ENCODE measurements at regions not wholly inside any gene's neighbourhood (a gene's known extent, or its start where the extent isn't known, plus 50 kb on each side); places are given as distances from the start of the nearest gene placed in this dataset.

DNA sequence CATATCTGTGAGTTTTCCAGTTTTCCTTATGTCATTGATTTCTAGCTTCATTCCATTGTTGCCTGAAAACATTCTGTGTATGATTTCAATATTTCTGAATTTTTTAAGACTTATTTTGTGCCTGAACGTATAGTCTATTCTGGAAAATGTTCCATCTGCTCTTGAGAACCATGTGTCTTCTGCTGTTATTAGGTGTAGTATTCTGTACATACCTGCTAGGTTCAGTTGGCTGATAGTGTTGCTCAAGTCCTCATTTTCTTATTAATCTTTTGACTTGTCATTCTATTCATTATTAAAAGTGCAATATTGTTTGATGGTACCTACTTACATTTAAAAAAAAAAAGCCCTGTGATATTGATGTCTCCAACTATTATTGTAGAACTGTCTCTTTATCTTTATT, 869.8 kb upstream of the MAN1A1 start:
- no peak overlapping the region for H3K4me3 Mint-ChIP-seq
- no peaks in the 10 kb centered on the region for H3K4me1 Mint-ChIP-seq
- no peaks in the 10 kb centered on the region for H3K36me3 Mint-ChIP-seq (ENCODE audit: low read depth)
- TF ChIP-seq STAT1 (IDR thresholded peaks at IDR 0.05; ENCODE audit: unreplicated experiment) (no peak), EZH2 (IDR thresholded peaks at IDR 0.05; ENCODE audit: low read depth, unreplicated experiment) (no peak), ZNF331 (CRISPR knock-in tag; IDR thresholded peaks at IDR 0.05; ENCODE audit: low read depth) (no peak), POLR2AphosphoS5 (IDR thresholded peaks at IDR 0.05; ENCODE audit: low read depth) (no peak), JUNB (IDR thresholded peaks at IDR 0.05; ENCODE audit: unreplicated experiment) (no peak), ZNF114 (CRISPR knock-in tag; IDR thresholded peaks at IDR 0.05) (no peak), CREB1 (CRISPR knock-in tag; IDR thresholded peaks at IDR 0.05; ENCODE audit: low read depth) (no peak), EZH2phosphoT487 (IDR thresholded peaks at IDR 0.05; ENCODE audit: unreplicated experiment) (no peak)
- TF ChIP-seq, protein P1, sequence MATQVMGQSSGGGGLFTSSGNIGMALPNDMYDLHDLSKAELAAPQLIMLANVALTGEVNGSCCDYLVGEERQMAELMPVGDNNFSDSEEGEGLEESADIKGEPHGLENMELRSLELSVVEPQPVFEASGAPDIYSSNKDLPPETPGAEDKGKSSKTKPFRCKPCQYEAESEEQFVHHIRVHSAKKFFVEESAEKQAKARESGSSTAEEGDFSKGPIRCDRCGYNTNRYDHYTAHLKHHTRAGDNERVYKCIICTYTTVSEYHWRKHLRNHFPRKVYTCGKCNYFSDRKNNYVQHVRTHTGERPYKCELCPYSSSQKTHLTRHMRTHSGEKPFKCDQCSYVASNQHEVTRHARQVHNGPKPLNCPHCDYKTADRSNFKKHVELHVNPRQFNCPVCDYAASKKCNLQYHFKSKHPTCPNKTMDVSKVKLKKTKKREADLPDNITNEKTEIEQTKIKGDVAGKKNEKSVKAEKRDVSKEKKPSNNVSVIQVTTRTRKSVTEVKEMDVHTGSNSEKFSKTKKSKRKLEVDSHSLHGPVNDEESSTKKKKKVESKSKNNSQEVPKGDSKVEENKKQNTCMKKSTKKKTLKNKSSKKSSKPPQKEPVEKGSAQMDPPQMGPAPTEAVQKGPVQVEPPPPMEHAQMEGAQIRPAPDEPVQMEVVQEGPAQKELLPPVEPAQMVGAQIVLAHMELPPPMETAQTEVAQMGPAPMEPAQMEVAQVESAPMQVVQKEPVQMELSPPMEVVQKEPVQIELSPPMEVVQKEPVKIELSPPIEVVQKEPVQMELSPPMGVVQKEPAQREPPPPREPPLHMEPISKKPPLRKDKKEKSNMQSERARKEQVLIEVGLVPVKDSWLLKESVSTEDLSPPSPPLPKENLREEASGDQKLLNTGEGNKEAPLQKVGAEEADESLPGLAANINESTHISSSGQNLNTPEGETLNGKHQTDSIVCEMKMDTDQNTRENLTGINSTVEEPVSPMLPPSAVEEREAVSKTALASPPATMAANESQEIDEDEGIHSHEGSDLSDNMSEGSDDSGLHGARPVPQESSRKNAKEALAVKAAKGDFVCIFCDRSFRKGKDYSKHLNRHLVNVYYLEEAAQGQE (IDR thresholded peaks at IDR 0.05; ENCODE audit: unreplicated experiment), result no peak
- TF ChIP-seq, protein P2, sequence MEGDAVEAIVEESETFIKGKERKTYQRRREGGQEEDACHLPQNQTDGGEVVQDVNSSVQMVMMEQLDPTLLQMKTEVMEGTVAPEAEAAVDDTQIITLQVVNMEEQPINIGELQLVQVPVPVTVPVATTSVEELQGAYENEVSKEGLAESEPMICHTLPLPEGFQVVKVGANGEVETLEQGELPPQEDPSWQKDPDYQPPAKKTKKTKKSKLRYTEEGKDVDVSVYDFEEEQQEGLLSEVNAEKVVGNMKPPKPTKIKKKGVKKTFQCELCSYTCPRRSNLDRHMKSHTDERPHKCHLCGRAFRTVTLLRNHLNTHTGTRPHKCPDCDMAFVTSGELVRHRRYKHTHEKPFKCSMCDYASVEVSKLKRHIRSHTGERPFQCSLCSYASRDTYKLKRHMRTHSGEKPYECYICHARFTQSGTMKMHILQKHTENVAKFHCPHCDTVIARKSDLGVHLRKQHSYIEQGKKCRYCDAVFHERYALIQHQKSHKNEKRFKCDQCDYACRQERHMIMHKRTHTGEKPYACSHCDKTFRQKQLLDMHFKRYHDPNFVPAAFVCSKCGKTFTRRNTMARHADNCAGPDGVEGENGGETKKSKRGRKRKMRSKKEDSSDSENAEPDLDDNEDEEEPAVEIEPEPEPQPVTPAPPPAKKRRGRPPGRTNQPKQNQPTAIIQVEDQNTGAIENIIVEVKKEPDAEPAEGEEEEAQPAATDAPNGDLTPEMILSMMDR (conservative IDR thresholded peaks at IDR 0.05; ENCODE audit: low read depth in 2 of 2), result no peak
- TF ChIP-seq, protein P3, sequence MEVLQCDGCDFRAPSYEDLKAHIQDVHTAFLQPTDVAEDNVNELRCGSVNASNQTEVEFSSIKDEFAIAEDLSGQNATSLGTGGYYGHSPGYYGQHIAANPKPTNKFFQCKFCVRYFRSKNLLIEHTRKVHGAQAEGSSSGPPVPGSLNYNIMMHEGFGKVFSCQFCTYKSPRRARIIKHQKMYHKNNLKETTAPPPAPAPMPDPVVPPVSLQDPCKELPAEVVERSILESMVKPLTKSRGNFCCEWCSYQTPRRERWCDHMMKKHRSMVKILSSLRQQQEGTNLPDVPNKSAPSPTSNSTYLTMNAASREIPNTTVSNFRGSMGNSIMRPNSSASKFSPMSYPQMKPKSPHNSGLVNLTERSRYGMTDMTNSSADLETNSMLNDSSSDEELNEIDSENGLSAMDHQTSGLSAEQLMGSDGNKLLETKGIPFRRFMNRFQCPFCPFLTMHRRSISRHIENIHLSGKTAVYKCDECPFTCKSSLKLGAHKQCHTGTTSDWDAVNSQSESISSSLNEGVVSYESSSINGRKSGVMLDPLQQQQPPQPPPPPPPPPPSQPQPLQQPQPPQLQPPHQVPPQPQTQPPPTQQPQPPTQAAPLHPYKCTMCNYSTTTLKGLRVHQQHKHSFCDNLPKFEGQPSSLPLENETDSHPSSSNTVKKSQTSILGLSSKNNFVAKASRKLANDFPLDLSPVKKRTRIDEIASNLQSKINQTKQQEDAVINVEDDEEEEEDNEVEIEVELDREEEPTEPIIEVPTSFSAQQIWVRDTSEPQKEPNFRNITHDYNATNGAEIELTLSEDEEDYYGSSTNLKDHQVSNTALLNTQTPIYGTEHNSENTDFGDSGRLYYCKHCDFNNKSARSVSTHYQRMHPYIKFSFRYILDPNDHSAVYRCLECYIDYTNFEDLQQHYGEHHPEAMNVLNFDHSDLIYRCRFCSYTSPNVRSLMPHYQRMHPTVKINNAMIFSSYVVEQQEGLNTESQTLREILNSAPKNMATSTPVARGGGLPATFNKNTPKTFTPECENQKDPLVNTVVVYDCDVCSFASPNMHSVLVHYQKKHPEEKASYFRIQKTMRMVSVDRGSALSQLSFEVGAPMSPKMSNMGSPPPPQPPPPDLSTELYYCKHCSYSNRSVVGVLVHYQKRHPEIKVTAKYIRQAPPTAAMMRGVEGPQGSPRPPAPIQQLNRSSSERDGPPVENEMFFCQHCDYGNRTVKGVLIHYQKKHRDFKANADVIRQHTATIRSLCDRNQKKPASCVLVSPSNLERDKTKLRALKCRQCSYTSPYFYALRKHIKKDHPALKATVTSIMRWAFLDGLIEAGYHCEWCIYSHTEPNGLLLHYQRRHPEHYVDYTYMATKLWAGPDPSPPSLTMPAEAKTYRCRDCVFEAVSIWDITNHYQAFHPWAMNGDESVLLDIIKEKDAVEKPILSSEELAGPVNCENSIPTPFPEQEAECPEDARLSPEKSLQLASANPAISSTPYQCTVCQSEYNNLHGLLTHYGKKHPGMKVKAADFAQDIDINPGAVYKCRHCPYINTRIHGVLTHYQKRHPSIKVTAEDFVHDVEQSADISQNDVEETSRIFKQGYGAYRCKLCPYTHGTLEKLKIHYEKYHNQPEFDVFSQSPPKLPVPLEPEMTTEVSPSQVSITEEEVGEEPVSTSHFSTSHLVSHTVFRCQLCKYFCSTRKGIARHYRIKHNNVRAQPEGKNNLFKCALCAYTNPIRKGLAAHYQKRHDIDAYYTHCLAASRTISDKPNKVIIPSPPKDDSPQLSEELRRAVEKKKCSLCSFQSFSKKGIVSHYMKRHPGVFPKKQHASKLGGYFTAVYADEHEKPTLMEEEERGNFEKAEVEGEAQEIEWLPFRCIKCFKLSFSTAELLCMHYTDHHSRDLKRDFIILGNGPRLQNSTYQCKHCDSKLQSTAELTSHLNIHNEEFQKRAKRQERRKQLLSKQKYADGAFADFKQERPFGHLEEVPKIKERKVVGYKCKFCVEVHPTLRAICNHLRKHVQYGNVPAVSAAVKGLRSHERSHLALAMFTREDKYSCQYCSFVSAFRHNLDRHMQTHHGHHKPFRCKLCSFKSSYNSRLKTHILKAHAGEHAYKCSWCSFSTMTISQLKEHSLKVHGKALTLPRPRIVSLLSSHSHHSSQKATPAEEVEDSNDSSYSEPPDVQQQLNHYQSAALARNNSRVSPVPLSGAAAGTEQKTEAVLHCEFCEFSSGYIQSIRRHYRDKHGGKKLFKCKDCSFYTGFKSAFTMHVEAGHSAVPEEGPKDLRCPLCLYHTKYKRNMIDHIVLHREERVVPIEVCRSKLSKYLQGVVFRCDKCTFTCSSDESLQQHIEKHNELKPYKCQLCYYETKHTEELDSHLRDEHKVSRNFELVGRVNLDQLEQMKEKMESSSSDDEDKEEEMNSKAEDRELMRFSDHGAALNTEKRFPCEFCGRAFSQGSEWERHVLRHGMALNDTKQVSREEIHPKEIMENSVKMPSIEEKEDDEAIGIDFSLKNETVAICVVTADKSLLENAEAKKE (CRISPR knock-in tag; IDR thresholded peaks at IDR 0.05), result no peak
- Histone ChIP-seq H3K27me3 (ENCODE audit: insufficient read depth) (no peaks in the 10 kb centered on the region), H3K27ac (ENCODE audit: low read depth) (no peak overlapping the region), H3K4me1 (ENCODE audit: insufficient read depth) (no peaks in the 10 kb centered on the region), H3K4me3 (no peak overlapping the region), H3K4me2 (no peak overlapping the region), H2AFZ (no peak overlapping the region), H3K9me2 (ENCODE audit: insufficient read depth) (no peaks in the 10 kb centered on the region), H3F3A (replicated peaks; ENCODE audit: low read depth) (no peaks in the 10 kb centered on the region), H3K79me2 (replicated peaks; ENCODE audit: insufficient read depth) (no peaks in the 10 kb centered on the region), H3K36me3 (ENCODE audit: insufficient read depth) (no peaks in the 10 kb centered on the region), H4K20me1 (replicated peaks; ENCODE audit: insufficient read depth) (no peaks in the 10 kb centered on the region)
- ATAC-seq (no peak), DNase-seq (ENCODE audit: low spot score) (no peak)
- no peak overlapping the region for H3K27ac Mint-ChIP-seq
- H3K27me3 Mint-ChIP-seq (ENCODE audit: insufficient read depth, low read depth, poor library complexity), result no peaks in the 10 kb centered on the region
- no peaks in the 10 kb centered on the region for H3K9me3 Mint-ChIP-seq
